ENCODE measurements at regions not wholly inside any gene's neighbourhood (a gene's known extent, or its start where the extent isn't known, plus 50 kb on each side); places are given as distances from the start of the nearest gene placed in this dataset.
A peak's percentile ranks its signal among the peaks of the same experiment; 100 is the strongest.

DNA sequence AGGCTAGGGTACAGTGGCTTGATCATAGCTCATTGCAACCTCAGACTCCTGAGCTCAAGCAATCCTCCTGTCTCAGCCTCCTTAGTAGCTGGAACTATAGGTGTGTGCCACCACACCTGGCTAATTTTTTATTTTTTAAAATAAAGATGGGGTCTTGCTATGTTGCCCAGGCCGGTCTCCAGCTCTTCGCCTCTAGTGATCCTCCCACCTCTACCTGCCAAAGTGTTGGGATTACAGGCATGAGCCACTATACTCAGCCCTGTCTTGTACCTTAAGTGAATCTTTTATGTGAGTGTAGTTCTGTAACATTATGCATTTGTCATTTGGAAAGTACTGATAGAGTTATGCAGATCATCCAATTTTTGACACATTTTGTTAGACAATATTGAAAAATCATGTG, 66.9 kb upstream of the C15orf39 start:
- no peak for DNase-seq

DNA sequence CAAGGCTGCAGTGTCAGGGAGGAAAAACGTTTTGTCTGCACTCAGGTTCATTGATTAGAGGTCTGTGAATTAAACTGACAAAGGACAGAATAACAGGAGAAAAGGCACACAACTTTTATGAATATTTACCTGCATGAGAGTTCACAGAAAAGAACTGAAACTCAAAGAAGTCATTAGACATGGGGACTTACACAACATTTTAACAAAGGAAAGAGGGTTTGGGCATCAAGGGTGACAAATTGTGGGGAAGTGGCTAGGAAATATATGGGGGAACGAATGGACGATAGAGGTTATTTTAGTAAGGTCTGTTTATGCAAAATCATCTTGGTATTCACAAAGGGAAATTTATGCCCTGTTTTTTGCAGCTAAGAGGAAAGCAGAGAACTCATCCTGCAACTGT, 65.6 kb upstream of the C15orf39 start:
- DNase-seq = peak in 2 of 3 donors; percentile 27 to 45

DNA sequence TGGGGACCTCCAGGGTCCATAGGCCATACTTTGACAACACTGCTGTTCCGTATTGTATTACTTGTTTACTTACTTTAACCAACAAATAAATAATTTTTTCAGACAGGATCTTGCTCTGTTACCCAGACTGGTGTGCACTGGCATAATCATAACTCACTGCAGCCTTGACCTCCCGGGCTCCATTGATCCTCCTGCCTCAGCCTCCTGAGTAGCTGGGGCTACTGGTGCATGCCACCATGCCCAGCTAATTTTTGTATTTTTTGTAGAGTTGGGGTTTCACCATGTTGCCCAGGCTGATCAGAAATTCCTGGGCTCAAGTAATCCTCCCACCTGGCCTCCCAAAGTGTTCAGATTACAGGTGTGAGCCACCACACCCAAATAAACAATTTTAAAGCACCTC, 64.9 kb upstream of the C15orf39 start:
- no peak for DNase-seq

DNA sequence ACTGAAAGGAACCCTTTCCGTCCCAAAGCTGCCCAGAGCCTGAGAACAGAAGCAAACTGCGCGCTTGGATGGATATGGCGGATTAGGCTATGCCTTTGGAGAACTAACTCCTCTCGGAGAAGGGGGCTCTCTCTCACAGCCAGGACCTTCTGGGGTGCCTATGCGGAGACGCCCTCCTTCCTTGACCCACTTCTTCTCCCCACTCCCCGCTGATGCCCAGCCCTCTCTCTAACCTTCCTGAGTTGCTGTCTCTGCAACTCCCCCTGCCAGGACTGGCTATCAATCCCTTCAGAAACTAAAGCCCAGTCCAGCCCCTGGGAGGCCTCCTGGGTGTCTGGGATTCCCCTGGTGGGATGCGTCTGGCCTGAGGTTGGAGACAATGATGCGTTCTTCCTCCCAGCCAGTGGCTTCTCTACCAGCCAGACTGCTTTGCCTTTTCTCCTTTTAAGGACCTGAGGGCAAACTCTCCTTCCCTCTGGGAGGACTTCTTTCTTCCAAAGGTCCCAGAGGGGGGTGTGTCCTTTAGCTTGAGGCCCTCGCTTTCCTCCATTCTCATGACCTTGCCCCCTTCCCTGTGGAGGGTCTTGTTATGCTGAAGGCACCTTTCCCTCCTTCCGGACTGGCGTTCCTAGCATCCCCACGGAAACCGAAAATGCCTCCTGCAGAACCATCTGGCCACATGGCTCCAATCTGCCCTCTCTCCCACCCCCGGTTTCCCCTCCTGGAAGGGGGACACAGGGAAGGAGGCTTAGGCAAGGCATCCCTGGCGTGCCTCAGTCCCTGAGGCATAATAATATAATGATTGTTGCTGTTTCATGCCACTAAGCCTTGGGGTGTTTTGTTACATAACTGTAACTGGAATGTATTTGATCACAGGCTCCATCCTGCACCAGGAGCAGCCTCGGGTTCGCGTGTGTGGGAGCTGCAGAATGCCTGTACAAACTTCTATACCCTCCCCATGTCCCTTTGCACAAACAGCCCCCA, 63.4 kb upstream of the C15orf39 start:
- DNase-seq = peak; percentile 53 to 75 (median 69)

DNA sequence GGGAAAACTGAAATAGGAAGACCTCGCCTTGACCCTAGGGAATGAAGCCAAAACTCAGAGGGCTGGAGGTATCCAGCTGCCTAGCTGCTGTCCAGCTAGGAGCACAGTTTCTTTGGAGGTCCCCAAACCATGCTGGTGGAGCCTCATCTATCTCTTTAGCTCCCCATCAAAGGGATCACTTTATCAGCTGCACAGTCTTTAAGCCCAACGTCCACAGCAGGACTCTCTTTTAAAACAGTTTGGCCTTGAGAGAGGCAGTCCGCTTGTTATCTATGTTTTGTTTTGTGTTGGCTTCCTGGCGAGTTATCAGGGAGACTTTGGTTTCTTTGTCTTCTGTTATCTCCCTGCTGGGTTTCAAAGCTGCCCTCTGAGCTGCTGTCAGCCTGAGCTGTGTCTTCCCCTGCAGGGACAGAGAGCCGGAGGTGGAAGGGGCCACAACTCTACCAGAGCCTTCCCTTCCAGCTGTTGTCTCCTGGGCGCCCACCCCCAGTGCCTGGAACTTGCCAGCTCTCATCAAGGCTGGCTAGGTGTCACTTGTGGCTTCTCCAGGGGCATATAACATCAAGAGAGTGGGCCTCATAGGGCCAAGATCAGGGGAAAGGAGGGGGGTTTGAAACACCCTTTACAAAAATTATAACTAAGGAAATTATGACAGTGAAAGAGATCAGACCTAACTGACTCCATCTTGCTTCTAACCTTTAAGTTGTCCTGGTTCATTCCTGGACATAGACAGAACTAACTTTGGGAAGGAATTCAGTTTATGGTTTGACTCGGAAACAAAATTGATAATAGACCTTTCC, 61.4 kb upstream of the C15orf39 start:
- DNase-seq = no peak

- DNase-seq = no peak
These were observed 59.2 kb upstream of the C15orf39 start for GRCh38 chr15:75142499-75142898.

- DNase-seq = peak in 2 of 3 donors; percentile 31 to 42
These were observed 57.8 kb upstream of the C15orf39 start for GRCh38 chr15:75143738-75144334.

- no peak for DNase-seq
These were observed 56.4 kb upstream of the C15orf39 start for GRCh38 chr15:75145027-75145841.

- no peak for DNase-seq
These were observed 53.4 kb upstream of the C15orf39 start for GRCh38 chr15:75148280-75148679.

- peak; percentile 86 to 87 (median 87) for DNase-seq
These were observed 51.6 kb upstream of the C15orf39 start for GRCh38 chr15:75149867-75150709.

DNA sequence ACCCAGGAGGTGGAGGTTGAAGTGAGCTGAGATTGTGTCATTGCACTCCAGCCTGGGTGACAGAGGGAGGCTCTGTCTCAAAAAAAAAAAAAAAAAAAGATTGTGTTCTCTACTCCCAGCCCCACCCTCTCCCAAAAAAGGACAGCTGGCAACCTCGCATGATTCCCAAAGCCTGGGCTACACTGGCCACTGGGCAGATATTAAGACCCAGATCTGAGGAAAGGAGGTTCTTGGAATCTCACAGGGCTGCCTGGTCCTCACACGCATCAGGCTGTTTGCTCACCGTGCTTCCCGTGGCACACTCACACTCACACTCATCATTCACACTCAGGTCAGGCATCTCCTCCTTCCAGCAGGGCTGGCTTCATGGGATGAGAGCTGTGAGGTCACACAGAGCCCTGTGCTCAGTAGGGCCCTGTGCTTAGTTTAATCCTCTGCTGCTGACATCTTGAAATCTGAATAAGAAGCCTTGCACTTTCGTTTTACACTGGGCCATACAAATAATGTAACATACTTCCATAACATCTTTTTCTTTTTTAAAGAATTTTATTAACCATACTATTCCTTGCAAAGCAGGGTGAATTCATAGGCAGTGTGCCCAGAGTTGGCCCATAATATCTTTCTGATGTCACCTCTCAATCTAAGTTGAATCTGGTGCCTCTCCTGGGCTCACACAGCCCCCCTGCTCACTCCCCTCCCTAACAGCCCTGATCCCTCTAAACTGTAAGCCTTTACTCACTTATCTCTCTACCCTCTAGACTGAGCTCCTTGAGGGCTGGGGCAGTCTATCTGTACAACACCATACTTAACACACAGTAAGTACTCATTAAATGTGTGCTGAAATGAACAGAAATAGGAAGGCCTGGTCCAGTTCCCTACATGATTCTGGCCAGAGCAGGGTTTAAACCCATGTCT, 50.2 kb upstream of the C15orf39 start:
- no peak for DNase-seq

Data from suppressor macrophage treated with lipopolysaccharide for 1 hour (primary cell).